ENCODE measurements at regions not wholly inside any gene's neighbourhood (a gene's known extent, or its start where the extent isn't known, plus 50 kb on each side); places are given as distances from the start of the nearest gene placed in this dataset.

DNA sequence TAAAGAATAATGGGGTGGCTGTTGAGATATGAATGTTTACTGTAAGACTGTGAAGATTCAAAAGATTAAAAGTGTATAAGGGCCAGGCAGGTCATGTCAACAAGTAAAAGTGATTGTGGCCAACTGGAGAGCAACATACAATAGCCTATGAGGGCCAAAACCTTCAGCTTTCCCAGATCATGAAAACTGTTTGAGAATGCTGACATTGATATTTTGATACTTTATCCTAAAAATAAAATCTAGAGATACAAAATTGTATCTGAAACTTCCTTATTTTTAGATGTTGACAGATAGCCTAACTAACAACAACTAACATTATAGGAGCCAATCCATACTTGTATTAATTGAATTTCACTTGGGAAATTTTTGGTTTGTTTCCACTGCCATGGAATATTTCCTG is 70.3 kb upstream of the PAK5 start:
- TF ChIP-seq, protein P1, sequence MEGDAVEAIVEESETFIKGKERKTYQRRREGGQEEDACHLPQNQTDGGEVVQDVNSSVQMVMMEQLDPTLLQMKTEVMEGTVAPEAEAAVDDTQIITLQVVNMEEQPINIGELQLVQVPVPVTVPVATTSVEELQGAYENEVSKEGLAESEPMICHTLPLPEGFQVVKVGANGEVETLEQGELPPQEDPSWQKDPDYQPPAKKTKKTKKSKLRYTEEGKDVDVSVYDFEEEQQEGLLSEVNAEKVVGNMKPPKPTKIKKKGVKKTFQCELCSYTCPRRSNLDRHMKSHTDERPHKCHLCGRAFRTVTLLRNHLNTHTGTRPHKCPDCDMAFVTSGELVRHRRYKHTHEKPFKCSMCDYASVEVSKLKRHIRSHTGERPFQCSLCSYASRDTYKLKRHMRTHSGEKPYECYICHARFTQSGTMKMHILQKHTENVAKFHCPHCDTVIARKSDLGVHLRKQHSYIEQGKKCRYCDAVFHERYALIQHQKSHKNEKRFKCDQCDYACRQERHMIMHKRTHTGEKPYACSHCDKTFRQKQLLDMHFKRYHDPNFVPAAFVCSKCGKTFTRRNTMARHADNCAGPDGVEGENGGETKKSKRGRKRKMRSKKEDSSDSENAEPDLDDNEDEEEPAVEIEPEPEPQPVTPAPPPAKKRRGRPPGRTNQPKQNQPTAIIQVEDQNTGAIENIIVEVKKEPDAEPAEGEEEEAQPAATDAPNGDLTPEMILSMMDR (IDR thresholded peaks at IDR 0.05; ENCODE audit: low read depth, low read length, poor library complexity, severe bottlenecking), result no peak
- TF ChIP-seq EZH2phosphoT487 (IDR thresholded peaks at IDR 0.05; ENCODE audit: borderline replicate concordance, low read length), result no peak

All from DOHH2 (cell line).